ENCODE measurements at regions not wholly inside any gene's neighbourhood (a gene's known extent, or its start where the extent isn't known, plus 50 kb on each side); places are given as distances from the start of the nearest gene placed in this dataset.

- H3K27me3 Mint-ChIP-seq: no peaks in the 10 kb centered on the region
- DNase-seq (ENCODE audit: low spot score in 2 of 2) (no peak), ATAC-seq (replicated peaks; ENCODE audit: extremely low read depth, poor library complexity, severe bottlenecking) (no peak)
- peaks cover 9% of the 10 kb centered on the region for H3K9me3 Mint-ChIP-seq
- H3K4me1 Mint-ChIP-seq: no peaks in the 10 kb centered on the region
- no peak overlapping the region for H3K4me3 Mint-ChIP-seq
- no peaks in the 10 kb centered on the region for H3K36me3 Mint-ChIP-seq (ENCODE audit: insufficient read depth)
- H3K27ac Mint-ChIP-seq (ENCODE audit: low read depth): no peak overlapping the region
Observed at GRCh38 chr4:164481306-164482091, 272.4 kb upstream of the SMIM31 start.

- no peaks in the 10 kb centered on the region for H3K4me1 Mint-ChIP-seq
- ATAC-seq (replicated peaks; ENCODE audit: extremely low read depth, poor library complexity, severe bottlenecking): no peak
- H3K9me3 Mint-ChIP-seq: peaks cover 8% of the 10 kb centered on the region
- H3K27ac Mint-ChIP-seq (ENCODE audit: low read depth): no peak overlapping the region
- no peak overlapping the region for H3K4me3 Mint-ChIP-seq
- DNase-seq (ENCODE audit: low spot score in 2 of 2): no peak
- no peaks in the 10 kb centered on the region for H3K36me3 Mint-ChIP-seq (ENCODE audit: insufficient read depth)
- no peaks in the 10 kb centered on the region for H3K27me3 Mint-ChIP-seq
Observed at GRCh38 chr4:164482092-164482404, 271.9 kb upstream of the SMIM31 start.

GRCh38 chr4:164482758-164483157, 271.2 kb upstream of the SMIM31 start:
- Mint-ChIP-seq H3K4me1 (no peaks in the 10 kb centered on the region), H3K36me3 (ENCODE audit: insufficient read depth) (no peaks in the 10 kb centered on the region), H3K27me3 (no peaks in the 10 kb centered on the region), H3K9me3 (peaks cover 11% of the 10 kb centered on the region), H3K4me3 (no peak overlapping the region), H3K27ac (ENCODE audit: low read depth) (no peak overlapping the region)
- ATAC-seq (replicated peaks; ENCODE audit: extremely low read depth, poor library complexity, severe bottlenecking) (no peak), DNase-seq (ENCODE audit: low spot score in 2 of 2) (no peak)

GRCh38 chr4:164483711-164484110, 270.2 kb upstream of the SMIM31 start:
- ATAC-seq (replicated peaks; ENCODE audit: extremely low read depth, poor library complexity, severe bottlenecking) (no peak), DNase-seq (ENCODE audit: low spot score in 2 of 2) (no peak)
- Mint-ChIP-seq H3K36me3 (ENCODE audit: insufficient read depth) (no peaks in the 10 kb centered on the region), H3K27me3 (no peaks in the 10 kb centered on the region), H3K4me1 (no peaks in the 10 kb centered on the region), H3K4me3 (no peak overlapping the region), H3K27ac (ENCODE audit: low read depth) (no peak overlapping the region), H3K9me3 (peaks cover 11% of the 10 kb centered on the region)

DNA sequence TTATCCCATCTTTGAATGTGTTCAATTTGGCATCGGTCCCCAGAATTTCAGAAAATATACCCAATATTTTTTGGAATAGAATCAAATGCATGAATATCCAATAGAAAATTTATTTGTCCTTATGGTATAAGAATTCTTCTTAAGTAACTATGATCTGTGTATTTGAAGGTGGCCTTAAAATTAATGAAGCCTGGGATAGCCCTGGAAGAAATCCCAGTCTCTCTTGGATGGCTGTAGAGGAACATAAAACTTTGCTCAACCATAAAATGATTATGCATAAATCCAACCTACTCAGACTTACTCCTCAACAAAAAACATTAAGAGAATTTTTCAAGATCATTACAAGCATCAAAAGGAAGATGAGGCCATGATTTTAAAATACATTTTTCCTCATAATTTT, 269.4 kb upstream of the SMIM31 start:
- H3K9me3 Mint-ChIP-seq: peaks cover 11% of the 10 kb centered on the region
- no peak for DNase-seq (ENCODE audit: low spot score in 2 of 2)
- no peak for ATAC-seq (replicated peaks; ENCODE audit: extremely low read depth, poor library complexity, severe bottlenecking)
- no peaks in the 10 kb centered on the region for H3K27me3 Mint-ChIP-seq
- no peak overlapping the region for H3K4me3 Mint-ChIP-seq
- no peak overlapping the region for H3K27ac Mint-ChIP-seq (ENCODE audit: low read depth)
- H3K4me1 Mint-ChIP-seq: no peaks in the 10 kb centered on the region
- H3K36me3 Mint-ChIP-seq (ENCODE audit: insufficient read depth): no peaks in the 10 kb centered on the region

- Mint-ChIP-seq H3K27ac (ENCODE audit: low read depth) (no peak overlapping the region), H3K36me3 (ENCODE audit: insufficient read depth) (no peaks in the 10 kb centered on the region), H3K4me1 (no peaks in the 10 kb centered on the region), H3K4me3 (no peak overlapping the region), H3K9me3 (peaks cover 11% of the 10 kb centered on the region), H3K27me3 (no peaks in the 10 kb centered on the region)
- ATAC-seq (replicated peaks; ENCODE audit: extremely low read depth, poor library complexity, severe bottlenecking) (no peak), DNase-seq (ENCODE audit: low spot score in 2 of 2) (no peak)
Observed at GRCh38 chr4:164485136-164485535, 268.8 kb upstream of the SMIM31 start.

DNA sequence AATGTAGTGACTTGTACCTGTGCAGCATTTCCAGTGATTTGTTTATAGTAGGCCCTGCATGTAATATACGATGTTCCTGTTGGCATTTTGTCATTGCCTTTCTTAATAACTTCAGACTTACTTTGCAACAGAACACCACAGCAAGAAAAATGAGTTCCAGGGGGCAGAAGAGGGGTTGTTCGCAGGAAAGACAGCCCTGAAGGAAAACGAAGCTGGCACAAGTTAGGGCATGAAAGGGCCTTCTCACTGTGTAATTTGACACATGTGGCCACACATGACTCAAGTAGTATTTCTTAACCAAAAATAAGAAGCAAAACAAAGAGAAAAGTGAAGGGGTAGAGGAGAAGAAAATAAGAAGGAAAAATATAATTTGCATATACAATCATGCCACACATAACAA, 265.8 kb upstream of the SMIM31 start:
- no peaks in the 10 kb centered on the region for H3K4me1 Mint-ChIP-seq
- ATAC-seq (replicated peaks; ENCODE audit: extremely low read depth, poor library complexity, severe bottlenecking): no peak
- DNase-seq (ENCODE audit: low spot score in 2 of 2): no peak
- no peak overlapping the region for H3K27ac Mint-ChIP-seq (ENCODE audit: low read depth)
- H3K27me3 Mint-ChIP-seq: no peaks in the 10 kb centered on the region
- H3K36me3 Mint-ChIP-seq (ENCODE audit: insufficient read depth): no peaks in the 10 kb centered on the region
- no peak overlapping the region for H3K4me3 Mint-ChIP-seq
- H3K9me3 Mint-ChIP-seq: peaks cover 11% of the 10 kb centered on the region

- no peak for ATAC-seq (replicated peaks; ENCODE audit: extremely low read depth, poor library complexity, severe bottlenecking)
- Mint-ChIP-seq H3K27ac (ENCODE audit: low read depth) (no peak overlapping the region), H3K36me3 (ENCODE audit: insufficient read depth) (no peaks in the 10 kb centered on the region), H3K27me3 (no peaks in the 10 kb centered on the region), H3K4me3 (no peak overlapping the region), H3K9me3 (no peaks in the 10 kb centered on the region), H3K4me1 (no peaks in the 10 kb centered on the region)
- DNase-seq (ENCODE audit: low spot score in 2 of 2): no peak
Observed at GRCh38 chr4:164501074-164501473, 252.9 kb upstream of the SMIM31 start.

GRCh38 chr4:164503874-164504273, 250.1 kb upstream of the SMIM31 start:
- Mint-ChIP-seq H3K27me3 (no peaks in the 10 kb centered on the region), H3K27ac (ENCODE audit: low read depth) (no peak overlapping the region), H3K9me3 (no peaks in the 10 kb centered on the region), H3K4me3 (no peak overlapping the region), H3K36me3 (ENCODE audit: insufficient read depth) (no peaks in the 10 kb centered on the region), H3K4me1 (no peaks in the 10 kb centered on the region)
- DNase-seq (ENCODE audit: low spot score in 2 of 2) (no peak), ATAC-seq (replicated peaks; ENCODE audit: extremely low read depth, poor library complexity, severe bottlenecking) (no peak)

DNA sequence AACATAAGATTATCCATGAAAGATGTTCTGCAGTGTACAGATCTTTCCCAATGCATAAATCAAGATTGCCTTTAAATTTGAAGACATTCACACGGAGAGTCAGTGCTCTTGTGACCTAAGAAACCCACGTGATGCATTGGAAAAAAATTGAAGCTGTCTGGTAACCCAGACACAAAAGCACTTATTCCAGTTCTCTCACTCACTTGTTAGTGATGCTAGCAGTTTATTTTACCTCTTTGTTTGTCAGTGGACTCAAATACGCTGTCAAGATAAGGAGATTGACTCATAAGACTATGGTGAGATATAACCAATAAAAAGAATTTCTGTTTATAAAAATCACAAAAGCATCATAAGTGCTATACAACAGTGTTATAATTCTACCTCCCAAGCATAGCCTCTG, 245.8 kb upstream of the SMIM31 start:
- DNase-seq (ENCODE audit: low spot score in 2 of 2) (no peak), ATAC-seq (replicated peaks; ENCODE audit: extremely low read depth, poor library complexity, severe bottlenecking) (no peak)
- Mint-ChIP-seq H3K4me3 (no peak overlapping the region), H3K36me3 (ENCODE audit: insufficient read depth) (no peaks in the 10 kb centered on the region), H3K9me3 (peaks cover 3% of the 10 kb centered on the region), H3K27me3 (no peaks in the 10 kb centered on the region), H3K27ac (ENCODE audit: low read depth) (no peak overlapping the region), H3K4me1 (no peaks in the 10 kb centered on the region)

DNA sequence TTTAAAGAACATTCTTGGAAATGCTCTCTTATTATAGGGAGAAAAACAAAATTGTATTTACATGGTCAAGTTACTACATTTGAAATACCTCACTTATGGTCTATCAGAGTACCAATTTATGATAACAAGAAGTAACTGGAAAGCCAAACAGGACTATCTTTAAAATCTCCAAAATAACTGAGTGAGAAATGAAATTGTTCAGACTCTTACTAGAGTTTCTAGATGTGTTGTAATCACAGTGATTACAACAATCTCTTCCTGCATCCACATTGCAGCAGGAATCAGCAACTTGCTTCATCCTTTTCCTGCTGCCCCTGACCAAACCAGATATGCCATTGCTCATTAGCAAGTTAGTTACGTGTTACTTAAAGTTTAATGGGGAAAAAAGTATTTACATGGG, 245.2 kb upstream of the SMIM31 start:
- Mint-ChIP-seq H3K36me3 (ENCODE audit: insufficient read depth) (no peaks in the 10 kb centered on the region), H3K9me3 (peaks cover 8% of the 10 kb centered on the region), H3K4me1 (no peaks in the 10 kb centered on the region), H3K4me3 (no peak overlapping the region), H3K27me3 (no peaks in the 10 kb centered on the region), H3K27ac (ENCODE audit: low read depth) (no peak overlapping the region)
- ATAC-seq (replicated peaks; ENCODE audit: extremely low read depth, poor library complexity, severe bottlenecking): no peak
- no peak for DNase-seq (ENCODE audit: low spot score in 2 of 2)

GRCh38 chr4:164509951-164510350, 244.0 kb upstream of the SMIM31 start:
- Mint-ChIP-seq H3K4me3 (no peak overlapping the region), H3K9me3 (peaks cover 8% of the 10 kb centered on the region), H3K36me3 (ENCODE audit: insufficient read depth) (no peaks in the 10 kb centered on the region), H3K27ac (ENCODE audit: low read depth) (no peak overlapping the region), H3K4me1 (no peaks in the 10 kb centered on the region), H3K27me3 (no peaks in the 10 kb centered on the region)
- DNase-seq (ENCODE audit: low spot score in 2 of 2) (no peak), ATAC-seq (replicated peaks; ENCODE audit: extremely low read depth, poor library complexity, severe bottlenecking) (no peak)

GRCh38 chr4:164512124-164512523, 241.8 kb upstream of the SMIM31 start:
- Mint-ChIP-seq H3K27ac (ENCODE audit: low read depth) (no peak overlapping the region), H3K4me3 (no peak overlapping the region), H3K36me3 (ENCODE audit: insufficient read depth) (no peaks in the 10 kb centered on the region), H3K27me3 (no peaks in the 10 kb centered on the region), H3K4me1 (no peaks in the 10 kb centered on the region), H3K9me3 (peaks cover 8% of the 10 kb centered on the region)
- ATAC-seq (replicated peaks; ENCODE audit: extremely low read depth, poor library complexity, severe bottlenecking) (no peak), DNase-seq (ENCODE audit: low spot score in 2 of 2) (no peak)

GRCh38 chr4:164514765-164515164, 239.2 kb upstream of the SMIM31 start:
- peaks cover 8% of the 10 kb centered on the region for H3K9me3 Mint-ChIP-seq
- H3K36me3 Mint-ChIP-seq (ENCODE audit: insufficient read depth): no peaks in the 10 kb centered on the region
- H3K27ac Mint-ChIP-seq (ENCODE audit: low read depth): no peak overlapping the region
- no peaks in the 10 kb centered on the region for H3K27me3 Mint-ChIP-seq
- no peak overlapping the region for H3K4me3 Mint-ChIP-seq
- no peaks in the 10 kb centered on the region for H3K4me1 Mint-ChIP-seq
- ATAC-seq (replicated peaks; ENCODE audit: extremely low read depth, poor library complexity, severe bottlenecking): no peak
- DNase-seq (ENCODE audit: low spot score in 2 of 2): no peak
